ENCODE measurements at regions not wholly inside any gene's neighbourhood (a gene's known extent, or its start where the extent isn't known, plus 50 kb on each side); places are given as distances from the start of the nearest gene placed in this dataset.

- Histone ChIP-seq H3K4me2 (ENCODE audit: insufficient read depth, low read length) (no peak overlapping the region), H2AFZ (ENCODE audit: low read depth, low read length) (no peak overlapping the region), H3K9me1 (replicated peaks; ENCODE audit: control insufficient read depth, extremely low read depth, insufficient read depth, low read length) (no peaks in the 10 kb centered on the region), H3K27me3 (ENCODE audit: control insufficient read depth in 2 of 2, insufficient read depth in 2 of 2, low read length in 2 of 2) (peaks cover 2 to 3% of the 10 kb centered on the region in 2 experiments), H3K4me3 (replicated peaks in 1 of 3; ENCODE audit: insufficient read depth in 1 of 3, low read depth in 1 of 3, low read length in 3 of 3) (no peak overlapping the region), H3K9ac (replicated peaks; ENCODE audit: extremely low read depth, insufficient read depth, low read length) (no peak overlapping the region), H3K79me2 (ENCODE audit: control insufficient read depth, insufficient read depth, low read length) (no peaks in the 10 kb centered on the region), H3K36me3 (ENCODE audit: control insufficient read depth in 2 of 2, extremely low read depth in 1 of 2, insufficient read depth in 2 of 2, low read length in 2 of 2) (no peaks in the 10 kb centered on the region), H3K9me3 (replicated peaks; ENCODE audit: control insufficient read depth, insufficient read depth, low read length) (no peaks in the 10 kb centered on the region), H4K20me1 (replicated peaks; ENCODE audit: control insufficient read depth, extremely low read depth, insufficient read depth, low read length) (no peaks in the 10 kb centered on the region), H3K27ac (ENCODE audit: insufficient read depth, low read depth, low read length) (no peak overlapping the region), H3K4me1 (ENCODE audit: control insufficient read depth, extremely low read depth, insufficient read depth, low read length) (no peaks in the 10 kb centered on the region)
- DNase-seq (ENCODE audit: low read depth, low spot score): no peak
- no TSS peak for BruUV-seq (replicated peaks)
- dilution Hi-C loops (cut with MboI; ENCODE audit: extremely low pct_ligation_motif_present, low sequenced_read_pairs): no loop called here
- no peak for FAIRE-seq
- CTCF ChIA-PET: no interaction called here
- TF ChIP-seq JUN (IDR thresholded peaks at IDR 0.05; ENCODE audit: borderline replicate concordance, insufficient read depth, insufficient read length, low read depth) (no peak), POLR2AphosphoS5 (IDR thresholded peaks at IDR 0.05; ENCODE audit: insufficient read depth, low read depth, low read length) (no peak), MAX (IDR thresholded peaks at IDR 0.05; ENCODE audit: insufficient read depth, insufficient read length) (no peak), CTCF (IDR thresholded peaks at IDR 0.05; ENCODE audit: extremely low read depth in 1 of 2, insufficient read depth in 1 of 2, low read depth in 1 of 2, low read length in 2 of 2) (no peak), POLR2A (IDR thresholded peaks at IDR 0.05; ENCODE audit: low read depth, low read length) (no peak), MYC (IDR thresholded peaks at IDR 0.05; ENCODE audit: low read depth, low read length) (no peak), EZH2 (IDR thresholded peaks at IDR 0.05; ENCODE audit: borderline replicate concordance, low read depth, low read length, severe bottlenecking) (no peak), FOS (IDR thresholded peaks at IDR 0.05; ENCODE audit: borderline replicate concordance, insufficient read depth, low read length) (no peak), GATA2 (IDR thresholded peaks at IDR 0.05; ENCODE audit: insufficient read depth, insufficient read length, low read depth, low read length) (no peak)
- intact Hi-C loops (cut with micrococcal nuclease): no loop called here
- POLR2A ChIA-PET: no interaction called here
These were observed 100.2 kb upstream of the CASZ1 start for GRCh38 chr1:10896673-10897072.
